Epithelial cell of proximal tubule (primary cell): ENCODE measurements at regions not wholly inside any gene's neighbourhood (a gene's known extent, or its start where the extent isn't known, plus 50 kb on each side); places are given as distances from the start of the nearest gene placed in this dataset.

ENCODE experiments used
- DNase-seq: peaks from one replicate; pipeline ENCODE4 v3.0.0-alpha.2; 2011; ENCODE audit warnings: low read depth
- H3K4me3 ChIP-seq: 2 replicates; pipeline ENCODE4 v1.5.1; 2011; ENCODE audit warnings: low read depth, mild to moderate bottlenecking, low read length
- TF ChIP-seq, protein P1 (sequence below): conservative IDR thresholded peaks from 2 replicates; pipeline ENCODE4 v1.5.1; 2012; ENCODE audit warnings: low read depth, mild to moderate bottlenecking, low read length

DNA sequence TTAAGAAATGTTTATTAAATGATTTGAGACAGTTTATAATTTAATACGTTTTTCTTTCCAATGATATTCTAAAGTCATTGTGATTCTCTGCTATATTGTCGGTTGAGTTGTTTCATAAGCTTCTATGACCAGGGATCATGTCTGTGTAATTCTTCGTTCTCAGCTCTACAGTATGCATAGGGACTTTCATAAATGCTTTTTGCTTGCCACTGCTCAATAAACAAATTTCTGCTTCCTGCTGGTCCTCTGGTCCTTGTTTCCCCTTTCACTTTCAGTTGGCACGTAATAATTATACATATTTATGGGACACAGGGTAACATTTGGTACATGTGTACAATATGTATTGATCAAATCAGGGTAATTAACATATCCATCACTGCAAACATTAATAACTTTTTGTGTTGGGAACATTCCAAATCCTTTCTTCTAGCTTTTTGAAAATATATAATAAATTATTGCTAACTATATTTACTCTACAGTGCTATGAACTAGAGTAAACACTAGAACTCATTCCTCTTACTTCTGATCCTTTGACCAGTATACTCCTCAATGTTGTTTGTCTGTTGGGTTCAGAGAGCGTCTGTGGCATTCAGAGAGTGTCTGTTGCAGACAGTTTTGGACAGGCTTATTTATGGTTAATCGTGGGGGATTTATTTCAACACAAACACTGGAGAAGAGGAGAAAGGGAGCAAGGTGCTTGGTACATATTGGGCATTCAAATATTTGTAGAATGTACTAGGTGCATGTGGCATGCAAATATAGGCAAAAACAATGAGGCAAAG lies 68.3 kb upstream of the SPANXB1 start:
- no peak for DNase-seq
- no peak overlapping the region for H3K4me3 ChIP-seq
- TF ChIP-seq, protein P1, sequence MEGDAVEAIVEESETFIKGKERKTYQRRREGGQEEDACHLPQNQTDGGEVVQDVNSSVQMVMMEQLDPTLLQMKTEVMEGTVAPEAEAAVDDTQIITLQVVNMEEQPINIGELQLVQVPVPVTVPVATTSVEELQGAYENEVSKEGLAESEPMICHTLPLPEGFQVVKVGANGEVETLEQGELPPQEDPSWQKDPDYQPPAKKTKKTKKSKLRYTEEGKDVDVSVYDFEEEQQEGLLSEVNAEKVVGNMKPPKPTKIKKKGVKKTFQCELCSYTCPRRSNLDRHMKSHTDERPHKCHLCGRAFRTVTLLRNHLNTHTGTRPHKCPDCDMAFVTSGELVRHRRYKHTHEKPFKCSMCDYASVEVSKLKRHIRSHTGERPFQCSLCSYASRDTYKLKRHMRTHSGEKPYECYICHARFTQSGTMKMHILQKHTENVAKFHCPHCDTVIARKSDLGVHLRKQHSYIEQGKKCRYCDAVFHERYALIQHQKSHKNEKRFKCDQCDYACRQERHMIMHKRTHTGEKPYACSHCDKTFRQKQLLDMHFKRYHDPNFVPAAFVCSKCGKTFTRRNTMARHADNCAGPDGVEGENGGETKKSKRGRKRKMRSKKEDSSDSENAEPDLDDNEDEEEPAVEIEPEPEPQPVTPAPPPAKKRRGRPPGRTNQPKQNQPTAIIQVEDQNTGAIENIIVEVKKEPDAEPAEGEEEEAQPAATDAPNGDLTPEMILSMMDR, result no peak

DNA sequence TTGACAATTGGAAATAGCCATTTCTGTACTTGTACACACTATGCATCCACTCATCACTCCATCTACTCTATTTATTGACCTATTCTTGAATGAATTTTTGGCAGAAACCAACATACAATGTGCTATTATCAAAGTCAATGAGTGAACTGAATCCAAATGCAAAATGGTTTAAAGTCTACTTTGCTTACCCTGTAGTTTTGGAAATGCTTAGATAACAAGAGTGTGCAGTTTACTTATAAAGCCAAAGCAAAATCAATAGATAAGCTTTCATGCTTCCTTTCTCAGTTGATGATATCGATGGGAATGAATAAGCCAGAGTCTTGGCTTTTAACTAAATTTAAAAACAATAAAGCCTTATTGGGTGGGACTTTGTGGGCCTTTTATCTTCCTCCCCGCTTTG lies 58.9 kb upstream of the SPANXB1 start:
- TF ChIP-seq, protein P1, result no peak
- DNase-seq, result no peak
- no peak overlapping the region for H3K4me3 ChIP-seq

DNA sequence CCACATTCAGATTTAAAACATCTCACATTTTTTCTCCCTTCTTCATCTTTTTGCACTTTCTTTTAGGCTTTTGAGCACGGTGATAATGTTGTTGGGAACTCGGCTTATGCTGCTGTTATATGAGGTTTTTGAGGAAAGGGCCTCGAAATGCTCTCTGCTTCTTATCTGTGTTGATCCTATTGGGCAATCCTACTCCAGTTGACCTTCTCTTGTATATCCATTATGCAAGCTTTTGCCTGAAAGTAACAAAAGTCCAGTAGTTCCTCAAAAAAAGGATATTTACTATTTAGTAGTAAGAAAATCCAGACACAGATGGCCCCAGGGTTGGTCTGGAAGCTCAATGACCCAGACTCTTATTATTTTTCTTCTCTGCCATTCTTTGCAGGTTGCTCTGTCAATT lies 57.7 kb upstream of the SPANXB1 start:
- no peak for DNase-seq
- TF ChIP-seq, protein P1, result no peak
- no peak overlapping the region for H3K4me3 ChIP-seq

DNA sequence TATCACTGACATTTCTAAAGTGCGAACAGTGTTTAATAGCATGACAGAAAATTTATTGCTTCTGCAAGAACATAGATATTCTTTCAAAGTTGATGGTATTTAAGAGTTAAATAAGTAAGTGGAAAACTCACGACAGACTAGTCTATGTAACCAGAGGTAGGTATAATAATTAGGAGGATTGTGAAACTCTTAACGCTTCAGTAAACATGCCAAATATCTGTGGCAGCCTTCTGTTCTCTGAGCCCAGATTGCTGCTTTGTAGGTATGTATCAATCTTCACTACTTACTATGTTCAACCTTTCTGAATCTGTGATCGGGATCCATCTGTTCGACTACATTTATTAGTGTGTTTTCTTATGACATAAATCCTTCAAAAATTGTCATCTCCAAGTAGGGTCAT lies 53.6 kb upstream of the SPANXB1 start:
- TF ChIP-seq, protein P1, result no peak
- DNase-seq, result no peak
- H3K4me3 ChIP-seq, result no peak overlapping the region

DNA sequence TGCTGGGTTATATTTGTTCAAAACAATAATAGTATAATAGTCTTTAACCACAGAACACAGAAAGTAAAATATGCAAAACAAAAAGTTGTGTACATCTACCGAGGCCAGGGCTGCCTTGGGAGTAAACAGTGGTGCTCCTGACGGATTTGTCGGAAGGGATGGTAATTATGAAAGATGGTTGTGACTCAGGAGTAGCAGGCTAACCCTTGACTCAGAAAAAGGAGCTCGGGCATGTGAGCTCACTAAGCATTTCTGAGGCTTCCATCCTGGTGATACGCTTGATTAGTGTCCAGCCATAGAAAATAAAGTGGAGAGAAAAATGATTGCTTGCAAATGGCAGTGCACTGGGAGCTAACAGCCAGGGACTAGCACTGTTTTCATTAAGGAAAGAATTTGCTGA lies 53.2 kb upstream of the SPANXB1 start:
- H3K4me3 ChIP-seq, result no peak overlapping the region
- TF ChIP-seq, protein P1, result no peak
- peak; percentile 45 for DNase-seq
